DOHH2 (cell line): ENCODE measurements at regions not wholly inside any gene's neighbourhood (a gene's known extent, or its start where the extent isn't known, plus 50 kb on each side); places are given as distances from the start of the nearest gene placed in this dataset.

Source experiments
- H3F3A ChIP-seq: fragments of 200-600 bp; sonication (generic), shearing (Covaris generic); 2 replicates; pipeline ENCODE4 v1.6.0; 2016; ENCODE audit warnings: antibody characterized with exemption, mild to moderate bottlenecking; ENCODE audit not compliant: control insufficient read depth, insufficient read depth
- H3K27ac ChIP-seq: fragments of 200-600 bp; sonication (generic); 2 replicates; pipeline ENCODE4 v1.5.1; 2014; ENCODE audit warnings: low read depth, mild to moderate bottlenecking, low read length, moderate library complexity
- H3K27me3 ChIP-seq: fragments of 200-600 bp; sonication (generic); 2 replicates; pipeline ENCODE4 v1.6.1; 2014; ENCODE audit warnings: mild to moderate bottlenecking, low read length, mixed read lengths; ENCODE audit not compliant: control insufficient read depth
- H3K36me3 ChIP-seq: fragments of 200-600 bp; sonication (generic); 2 replicates; pipeline ENCODE4 v1.6.1; 2014; ENCODE audit warnings: mild to moderate bottlenecking, low read length, moderate library complexity, mixed read lengths; ENCODE audit not compliant: control insufficient read depth
- H3K4me1 ChIP-seq: fragments of 200-600 bp; sonication (generic); 2 replicates; pipeline ENCODE4 v1.6.1; 2014; ENCODE audit warnings: mild to moderate bottlenecking, low read length, mixed read lengths; ENCODE audit not compliant: control insufficient read depth
- H3K4me2 ChIP-seq: fragments of 200-600 bp; sonication (generic); 2 replicates; pipeline ENCODE4 v1.6.0; 2014; ENCODE audit warnings: mild to moderate bottlenecking, low read length, moderate library complexity
- H3K4me3 ChIP-seq: fragments of 200-600 bp; sonication (generic); 2 replicates; pipeline ENCODE4 v1.5.1; 2014; ENCODE audit warnings: mild to moderate bottlenecking, low read length, mixed read lengths
- H3K79me2 ChIP-seq: fragments of 200-600 bp; sonication (generic); 2 replicates; pipeline ENCODE4 v1.6.1; 2014; ENCODE audit warnings: mild to moderate bottlenecking, low read length, mixed read lengths; ENCODE audit not compliant: control insufficient read depth
- H3K9me2 ChIP-seq: fragments of 200-600 bp; sonication (generic); replicated peaks from 2 replicates; pipeline ENCODE4 v1.6.1; 2014; ENCODE audit warnings: mild to moderate bottlenecking, low read length, mixed read lengths; ENCODE audit not compliant: control insufficient read depth
- H3K9me3 ChIP-seq: fragments of 200-600 bp; sonication (generic); 2 replicates; pipeline ENCODE4 v1.6.1; 2014; ENCODE audit warnings: antibody characterized with exemption, low read length, mixed read lengths; ENCODE audit not compliant: control insufficient read depth, insufficient read depth
- H4K20me1 ChIP-seq: fragments of 200-600 bp; sonication (generic); 2 replicates; pipeline ENCODE4 v1.6.0; 2014; ENCODE audit warnings: low read depth, mild to moderate bottlenecking, antibody characterized with exemption, low read length, moderate library complexity; ENCODE audit not compliant: control insufficient read depth, insufficient read depth
- CTCF ChIP-seq: fragments of 200-600 bp; sonication (generic); IDR thresholded peaks from one replicate; pipeline ENCODE4 v1.5.1; 2014; ENCODE audit warnings: antibody characterized with exemption, mild to moderate bottlenecking, low read depth, low read length; ENCODE audit not compliant: poor library complexity, severe bottlenecking
- EZH2phosphoT487 ChIP-seq: fragments of 200-600 bp; sonication (generic); IDR thresholded peaks from 2 replicates; pipeline ENCODE4 v1.6.1; 2017; ENCODE audit warnings: borderline replicate concordance, mild to moderate bottlenecking, antibody characterized with exemption, low read length, moderate library complexity, mixed read lengths

- Histone ChIP-seq H3K9me3 (no peaks in the 10 kb centered on the region), H3K4me2 (no peak overlapping the region), H3K4me3 (no peak overlapping the region), H3K79me2 (no peaks in the 10 kb centered on the region), H3F3A (no peaks in the 10 kb centered on the region), H3K27ac (no peak overlapping the region), H3K9me2 (no peaks in the 10 kb centered on the region), H3K27me3 (no peaks in the 10 kb centered on the region), H4K20me1 (no peaks in the 10 kb centered on the region), H3K4me1 (no peaks in the 10 kb centered on the region), H3K36me3 (no peaks in the 10 kb centered on the region)
- TF ChIP-seq EZH2phosphoT487 (no peak), CTCF (no peak)
Measured at GRCh38 chr12:77486872-77487271, 343.8 kb upstream of the NAV3 start.

DNA sequence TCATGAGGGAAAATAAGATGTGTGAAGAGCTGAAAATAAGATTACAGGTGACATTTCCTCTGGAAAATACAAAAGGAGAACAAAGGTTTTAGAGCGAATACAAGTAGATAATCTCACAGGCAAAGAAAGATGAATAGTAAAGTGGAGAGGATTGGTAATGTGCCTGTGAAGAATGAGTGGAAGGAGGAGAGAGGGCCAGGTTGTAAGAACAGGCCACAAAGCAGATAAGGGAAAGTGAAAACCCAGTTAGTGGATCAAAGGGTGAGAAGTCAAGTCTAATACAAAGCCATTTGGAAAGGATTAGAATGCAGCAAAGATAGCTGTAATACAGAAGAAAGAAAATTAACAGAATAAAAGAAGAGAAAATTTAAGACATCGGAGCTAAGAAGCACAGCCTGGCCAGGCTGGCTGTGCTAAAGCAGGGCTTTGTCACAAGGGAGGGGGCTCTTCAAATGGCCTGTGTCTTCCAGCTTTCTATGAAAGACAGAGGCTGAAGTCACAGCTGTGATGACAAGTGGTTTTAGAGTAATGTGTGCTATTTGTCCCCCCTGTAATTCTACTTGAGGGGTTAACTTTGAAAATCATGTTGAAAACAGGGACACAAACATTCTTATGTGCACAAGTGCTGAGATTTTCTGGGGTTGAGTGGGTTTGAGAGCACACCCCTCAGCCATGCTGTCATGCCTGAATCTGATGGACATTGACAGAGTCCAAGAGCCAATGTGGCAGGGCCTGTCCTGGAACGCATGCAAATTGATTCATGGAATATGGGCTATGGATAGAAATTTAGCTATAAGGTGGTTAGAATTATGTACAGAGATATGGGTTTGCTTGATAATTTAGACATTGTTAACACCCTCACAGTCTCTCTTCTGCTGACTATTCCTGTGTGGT is 344.5 kb upstream of the NAV3 start:
- no peaks in the 10 kb centered on the region for H3K79me2 ChIP-seq
- TF ChIP-seq CTCF (no peak), EZH2phosphoT487 (no peak)

GRCh38 chr12:77481687-77482086 is 349.0 kb upstream of the NAV3 start:
- Histone ChIP-seq H3K27me3 (no peaks in the 10 kb centered on the region), H3K4me3 (no peak overlapping the region), H3K4me2 (no peak overlapping the region), H4K20me1 (no peaks in the 10 kb centered on the region), H3K4me1 (no peaks in the 10 kb centered on the region), H3F3A (no peaks in the 10 kb centered on the region), H3K27ac (no peak overlapping the region), H3K36me3 (no peaks in the 10 kb centered on the region), H3K9me2 (no peaks in the 10 kb centered on the region), H3K9me3 (no peaks in the 10 kb centered on the region), H3K79me2 (no peaks in the 10 kb centered on the region)
- TF ChIP-seq EZH2phosphoT487 (no peak), CTCF (no peak)

More for the DNA sequence above, 344.5 kb upstream of the NAV3 start:
- Histone ChIP-seq H3K9me2 (no peaks in the 10 kb centered on the region), H3K9me3 (no peaks in the 10 kb centered on the region), H3K36me3 (no peaks in the 10 kb centered on the region), H3F3A (no peaks in the 10 kb centered on the region), H3K27me3 (no peaks in the 10 kb centered on the region), H3K4me1 (no peaks in the 10 kb centered on the region), H4K20me1 (no peaks in the 10 kb centered on the region), H3K4me2 (no peak overlapping the region), H3K27ac (no peak overlapping the region), H3K4me3 (no peak overlapping the region)
